Neuronal stem cell (in vitro differentiated cells): ENCODE measurements at regions not wholly inside any gene's neighbourhood (a gene's known extent, or its start where the extent isn't known, plus 50 kb on each side); places are given as distances from the start of the nearest gene placed in this dataset.
"Not testable (repeated sequence)": the region's sequence is repeated elsewhere in the genome, so short reads cannot be mapped to it uniquely, and the experiment has no call there.

Experiments used
- DNase-seq: peaks from one replicate; pipeline ENCODE4 v3.0.0-alpha.2; 2013; ENCODE audit warnings: low spot score
- H2AFZ ChIP-seq: one replicate; pipeline ENCODE4 v1.6.1; 2013; ENCODE audit warnings: mild to moderate bottlenecking, low read length, inconsistent platforms
- H2AK5ac ChIP-seq: 2 replicates; pipeline ENCODE4 v1.6.1; 2013; ENCODE audit warnings: low read depth, mild to moderate bottlenecking, inconsistent platforms, low read length, moderate library complexity, mixed read lengths
- H2BK120ac ChIP-seq: 2 replicates; pipeline ENCODE4 v1.6.1; 2013; ENCODE audit warnings: low read depth, mild to moderate bottlenecking, inconsistent platforms, low read length, moderate library complexity, mixed read lengths
- H2BK12ac ChIP-seq: one replicate; pipeline ENCODE4 v1.6.1; 2013; ENCODE audit warnings: low read length, inconsistent platforms
- H2BK15ac ChIP-seq: 2 replicates; pipeline ENCODE4 v1.6.1; 2013; ENCODE audit warnings: mild to moderate bottlenecking, low read length, inconsistent platforms, mixed read lengths
- H2BK5ac ChIP-seq: one replicate; pipeline ENCODE4 v1.6.1; 2013; ENCODE audit warnings: inconsistent platforms, mild to moderate bottlenecking, low read length, moderate library complexity
- H3K14ac ChIP-seq: one replicate; pipeline ENCODE4 v1.6.1; 2013; ENCODE audit warnings: low read length, inconsistent platforms
- H3K18ac ChIP-seq: 2 replicates; pipeline ENCODE4 v1.6.1; 2013; ENCODE audit warnings: low read length, inconsistent platforms
- H3K23ac ChIP-seq: 2 replicates; pipeline ENCODE4 v1.6.1; 2013; ENCODE audit warnings: low read depth, mild to moderate bottlenecking, mixed read lengths, low read length, inconsistent platforms; ENCODE audit not compliant: poor library complexity
- H3K27ac ChIP-seq: replicated peaks from 3 replicates; pipeline ENCODE4 v1.5.1; 2013; ENCODE audit warnings: low read length, inconsistent platforms
- H3K27me3 ChIP-seq, 3 experiments: 2 replicates each; pipeline ENCODE4 v1.6.1; 2013; ENCODE audit warnings: low read length in 3 of 3, mild to moderate bottlenecking in 2 of 3, inconsistent platforms in 1 of 3, low read depth in 1 of 3, mixed read lengths in 1 of 3, moderate library complexity in 1 of 3; ENCODE audit not compliant: control insufficient read depth in 3 of 3, insufficient read depth in 3 of 3
- H3K36me3 ChIP-seq, 2 donors: replicated peaks in 1 of 2; 2 replicates each; pipeline ENCODE4 v1.6.1; 2013; ENCODE audit warnings: low read length in 2 of 2; ENCODE audit not compliant: control insufficient read depth in 2 of 2, insufficient read depth in 2 of 2
- H3K4ac ChIP-seq: 2 replicates; pipeline ENCODE4 v1.6.1; 2013; ENCODE audit warnings: inconsistent platforms, mild to moderate bottlenecking, low read length, moderate library complexity
- H3K4me1 ChIP-seq, 2 donors: 1 replicate in 1 of 2; 2 replicates in 1 of 2; pipeline ENCODE4 v1.6.1; 2013; ENCODE audit warnings: low read length in 2 of 2, low read depth in 1 of 2; ENCODE audit not compliant: control insufficient read depth in 2 of 2, insufficient read depth in 1 of 2
- H3K4me2 ChIP-seq: one replicate; pipeline ENCODE4 v1.6.1; 2013; ENCODE audit warnings: mild to moderate bottlenecking, low read length, inconsistent platforms; ENCODE audit not compliant: insufficient read depth, poor library complexity, severe bottlenecking
- H3K4me3 ChIP-seq, 2 donors: 2 replicates each; pipeline ENCODE4 v1.5.1; 2013; ENCODE audit warnings: low read length in 2 of 2, mild to moderate bottlenecking in 2 of 2, inconsistent platforms in 1 of 2, moderate library complexity in 1 of 2
- H3K79me1 ChIP-seq: one replicate; pipeline ENCODE4 v1.6.1; 2013; ENCODE audit warnings: low read depth, mild to moderate bottlenecking, inconsistent platforms, low read length, moderate library complexity
- H3K9ac ChIP-seq: one replicate; pipeline ENCODE4 v1.6.1; 2013; ENCODE audit warnings: mild to moderate bottlenecking, low read depth, low read length, inconsistent platforms; ENCODE audit not compliant: poor library complexity
- H3K9me3 ChIP-seq, 2 donors: replicated peaks in 1 of 2; 2 replicates each; pipeline versions ENCODE3 to v1.6.1; 2013; ENCODE audit warnings: low read length in 2 of 2, mild to moderate bottlenecking in 2 of 2, inconsistent platforms in 1 of 2, low read depth in 1 of 2, mixed read lengths in 1 of 2, moderate library complexity in 1 of 2; ENCODE audit not compliant: control insufficient read depth in 2 of 2, insufficient read depth in 1 of 2
- H4K8ac ChIP-seq: one replicate; pipeline ENCODE4 v1.6.1; 2013; ENCODE audit warnings: low read depth, mild to moderate bottlenecking, inconsistent platforms, low read length, moderate library complexity
- H4K91ac ChIP-seq: one replicate; pipeline ENCODE4 v1.6.1; 2013; ENCODE audit warnings: low read length, low read depth, mild to moderate bottlenecking, inconsistent platforms; ENCODE audit not compliant: poor library complexity
- WGBS, 2 donors: extraction: QIAGEN DNeasy Blood & Tissue Kit; methylation state at CpG; one replicate each; pipeline ENCODE4 v1.1.7; 2013; ENCODE audit warnings: missing lambda C conversion rate in 2 of 2, mixed read lengths in 1 of 2; ENCODE audit not compliant: insufficient read length in 2 of 2, insufficient replicate concordance in 1 of 2; ENCODE audit errors: extremely low coverage in 2 of 2; 5-methylcytosine and 5-hydroxymethylcytosine counted together

GRCh38 chr4:72753414-72753813, 184.4 kb upstream of the ADAMTS3 start:
- not testable (repeated sequence) for DNase-seq, H3K18ac ChIP-seq, H3K36me3 ChIP-seq, H3K4me1 ChIP-seq, H4K8ac ChIP-seq, H2AFZ ChIP-seq, H3K14ac ChIP-seq, H2BK12ac ChIP-seq, H3K27ac ChIP-seq, H3K4me2 ChIP-seq, H3K4me3 ChIP-seq, H3K79me1 ChIP-seq, H3K23ac ChIP-seq, H4K91ac ChIP-seq, H2AK5ac ChIP-seq, H2BK120ac ChIP-seq, H3K4ac ChIP-seq, H3K9ac ChIP-seq, H2BK5ac ChIP-seq, H3K27me3 ChIP-seq, H2BK15ac ChIP-seq, H3K9me3 ChIP-seq

GRCh38 chr4:72744103-72744725, 175.2 kb upstream of the ADAMTS3 start:
- no peak overlapping the region for H2AFZ ChIP-seq
- H3K4ac ChIP-seq, result no peak overlapping the region
- H4K91ac ChIP-seq, result no peak overlapping the region
- no CpG with 5 or more reads among the region's 1 CpG for WGBS, 2 donors
- H4K8ac ChIP-seq, result no peak overlapping the region
- H3K4me1 ChIP-seq, result no peaks in the 10 kb centered on the region
- no peak overlapping the region for H3K4me2 ChIP-seq
- no peak overlapping the region for H3K23ac ChIP-seq
- no peak overlapping the region for H2AK5ac ChIP-seq
- no peak for DNase-seq
- H3K9ac ChIP-seq, result no peak overlapping the region
- H3K36me3 ChIP-seq, result no peaks in the 10 kb centered on the region
- H2BK120ac ChIP-seq, result no peak overlapping the region
- H3K4me3 ChIP-seq, result no peak overlapping the region
- H2BK15ac ChIP-seq, result no peak overlapping the region
- H3K27ac ChIP-seq, result no peak overlapping the region
- H3K14ac ChIP-seq, result no peak overlapping the region
- no peak overlapping the region for H2BK5ac ChIP-seq
- no peak overlapping the region for H2BK12ac ChIP-seq
- no peaks in the 10 kb centered on the region for H3K79me1 ChIP-seq
- H3K18ac ChIP-seq, result no peak overlapping the region
- H3K27me3 ChIP-seq, result no peaks in the 10 kb centered on the region
- no peaks in the 10 kb centered on the region for H3K9me3 ChIP-seq

DNA sequence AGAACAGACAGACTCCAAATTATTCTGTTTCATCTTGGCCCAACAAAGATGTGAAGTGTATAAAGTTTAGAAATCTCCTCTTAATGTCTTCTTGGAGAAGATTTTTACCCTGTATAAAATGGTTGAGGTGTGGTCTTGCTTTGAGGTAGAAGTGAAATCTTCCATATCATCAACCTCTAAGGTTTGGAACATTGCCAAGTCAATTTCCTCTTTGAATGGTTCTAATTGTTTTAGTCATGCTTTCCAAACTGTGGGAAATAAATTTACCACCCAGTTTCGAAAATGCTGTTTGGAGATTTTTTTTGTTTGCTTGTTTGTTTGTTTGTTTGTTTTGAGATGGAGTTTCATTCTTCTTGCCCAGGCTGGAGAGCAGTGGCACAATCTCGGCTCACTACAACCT, 174.1 kb upstream of the ADAMTS3 start:
- Histone ChIP-seq H3K79me1 (no peaks in the 10 kb centered on the region), H2AFZ (no peak overlapping the region), H2BK12ac (no peak overlapping the region)

GRCh38 chr4:72715299-72715698, 146.3 kb upstream of the ADAMTS3 start:
- Histone ChIP-seq H2AFZ (no peak overlapping the region), H3K9me3 (no peaks in the 10 kb centered on the region), H2BK5ac (no peak overlapping the region), H2BK12ac (no peak overlapping the region), H2AK5ac (no peak overlapping the region), H3K14ac (no peak overlapping the region), H3K4me2 (no peak overlapping the region), H4K8ac (no peak overlapping the region), H2BK120ac (no peak overlapping the region), H3K18ac (no peak overlapping the region), H3K27ac (no peak overlapping the region), H3K4me3 (no peak overlapping the region), H3K4me1 (no peaks in the 10 kb centered on the region), H3K36me3 (no peaks in the 10 kb centered on the region), H3K23ac (no peak overlapping the region), H3K27me3 (no peaks in the 10 kb centered on the region), H3K4ac (no peak overlapping the region), H3K9ac (no peak overlapping the region), H4K91ac (no peak overlapping the region), H2BK15ac (no peak overlapping the region), H3K79me1 (no peaks in the 10 kb centered on the region)
- no peak for DNase-seq
- WGBS, 2 donors, result no CpG with 5 or more reads among the region's 2 CpGs

More for the DNA sequence above, 174.1 kb upstream of the ADAMTS3 start:
- Histone ChIP-seq H2BK5ac (no peak overlapping the region), H3K27me3 (no peaks in the 10 kb centered on the region), H3K36me3 (no peaks in the 10 kb centered on the region), H2BK15ac (no peak overlapping the region), H4K8ac (no peak overlapping the region), H3K18ac (no peak overlapping the region), H3K4me3 (no peak overlapping the region), H2BK120ac (no peak overlapping the region), H3K4ac (no peak overlapping the region), H4K91ac (no peak overlapping the region), H3K4me1 (no peaks in the 10 kb centered on the region), H3K9ac (no peak overlapping the region), H2AK5ac (no peak overlapping the region), H3K23ac (no peak overlapping the region), H3K4me2 (no peak overlapping the region), H3K14ac (no peak overlapping the region), H3K27ac (no peak overlapping the region), H3K9me3 (no peaks in the 10 kb centered on the region)
- DNase-seq, result no peak
- WGBS, 2 donors, result no CpG with 5 or more reads among the region's 2 CpGs
